GM19238 (cell line): ENCODE measurements at regions not wholly inside any gene's neighbourhood (a gene's known extent, or its start where the extent isn't known, plus 50 kb on each side); places are given as distances from the start of the nearest gene placed in this dataset.

Experiments used
- DNase-seq: peaks from one replicate; pipeline ENCODE4 v3.0.0; 2011; ENCODE audit warnings: low spot score; ENCODE audit not compliant: insufficient read length

GRCh38 chr13:62631619-62632018, 1216.0 kb upstream of the PCDH20 start:
- no peak for DNase-seq

GRCh38 chr13:62631124-62631523, 1215.5 kb upstream of the PCDH20 start:
- no peak for DNase-seq

- DNase-seq = no peak
Measured at GRCh38 chr13:62629618-62630017, 1214.0 kb upstream of the PCDH20 start.

- no peak for DNase-seq
Measured at GRCh38 chr13:62627226-62627625, 1211.6 kb upstream of the PCDH20 start.

- DNase-seq = no peak
Measured at GRCh38 chr13:62626771-62627170, 1211.1 kb upstream of the PCDH20 start.

- DNase-seq = no peak
Measured at GRCh38 chr13:62625214-62625881, 1209.7 kb upstream of the PCDH20 start.

GRCh38 chr13:62613819-62614218, 1198.2 kb upstream of the PCDH20 start:
- DNase-seq = no peak

- DNase-seq = no peak
Measured at GRCh38 chr13:62611343-62611742, 1195.7 kb upstream of the PCDH20 start.

- no peak for DNase-seq
Measured at GRCh38 chr13:62598708-62599107, 1183.1 kb upstream of the PCDH20 start.

- no peak for DNase-seq
Measured at GRCh38 chr13:62595976-62596375, 1180.3 kb upstream of the PCDH20 start.

GRCh38 chr13:62593804-62594203, 1178.2 kb upstream of the PCDH20 start:
- DNase-seq = no peak

- no peak for DNase-seq
Measured at GRCh38 chr13:62583466-62583865, 1167.8 kb upstream of the PCDH20 start.

GRCh38 chr13:62578402-62578801, 1162.8 kb upstream of the PCDH20 start:
- no peak for DNase-seq

- no peak for DNase-seq
Measured at GRCh38 chr13:62564770-62565169, 1149.1 kb upstream of the PCDH20 start.

- DNase-seq = no peak
Measured at GRCh38 chr13:62563251-62563650, 1147.6 kb upstream of the PCDH20 start.

- DNase-seq = no peak
Measured at GRCh38 chr13:62556978-62557377, 1141.3 kb upstream of the PCDH20 start.

- DNase-seq = no peak
Measured at GRCh38 chr13:62551588-62551987, 1135.9 kb upstream of the PCDH20 start.

GRCh38 chr13:62544928-62545327, 1129.3 kb upstream of the PCDH20 start:
- DNase-seq = no peak

- no peak for DNase-seq
Measured at GRCh38 chr13:62537593-62537992, 1121.9 kb upstream of the PCDH20 start.

- DNase-seq = no peak
Measured at GRCh38 chr13:62525652-62526051, 1110.0 kb upstream of the PCDH20 start.

GRCh38 chr13:62524498-62524897, 1108.8 kb upstream of the PCDH20 start:
- no peak for DNase-seq

GRCh38 chr13:62524061-62524460, 1108.4 kb upstream of the PCDH20 start:
- DNase-seq = no peak

GRCh38 chr13:62512194-62513141, 1096.8 kb upstream of the PCDH20 start:
- DNase-seq = peak; percentile 1
